GM12874 (cell line): ENCODE measurements at regions not wholly inside any gene's neighbourhood (a gene's known extent, or its start where the extent isn't known, plus 50 kb on each side); places are given as distances from the start of the nearest gene placed in this dataset.

Experiments
- CTCF ChIP-seq: IDR thresholded peaks from 2 replicates; pipeline ENCODE4 v1.5.1; 2011; ENCODE audit warnings: low read depth, mild to moderate bottlenecking, control low read depth, low read length, moderate library complexity; ENCODE audit not compliant: insufficient read depth

- no peak for TF ChIP-seq CTCF
These were observed 97.2 kb upstream of the CARD11 start for GRCh38 chr7:3140834-3141233.

- no peak for TF ChIP-seq CTCF
These were observed 97.7 kb upstream of the CARD11 start for GRCh38 chr7:3141326-3141725.

GRCh38 chr7:3143869-3144775 is 100.5 kb upstream of the CARD11 start:
- TF ChIP-seq CTCF = no peak

- TF ChIP-seq CTCF = no peak
These were observed 103.0 kb upstream of the CARD11 start for GRCh38 chr7:3146571-3147226.

GRCh38 chr7:3149231-3149995 is 105.7 kb upstream of the CARD11 start:
- TF ChIP-seq CTCF = no peak

GRCh38 chr7:3150027-3150426 is 106.4 kb upstream of the CARD11 start:
- no peak for TF ChIP-seq CTCF

- no peak for TF ChIP-seq CTCF
These were observed 108.1 kb upstream of the CARD11 start for GRCh38 chr7:3151784-3152183.
